ENCODE measurements at regions not wholly inside any gene's neighbourhood (a gene's known extent, or its start where the extent isn't known, plus 50 kb on each side); places are given as distances from the start of the nearest gene placed in this dataset.

- no peak for DNase-seq
- TF ChIP-seq POLR2A (IDR thresholded peaks at IDR 0.05) (no peak), CTCF (IDR thresholded peaks at IDR 0.05) (no peak)
- H3K36me3 ChIP-seq = no peaks in the 10 kb centered on the region
- no peak overlapping the region for H3K4me3 ChIP-seq
- no peak overlapping the region for H3K27ac ChIP-seq
- H3K4me1 ChIP-seq = no peaks in the 10 kb centered on the region
- H3K27me3 ChIP-seq = no peaks in the 10 kb centered on the region
- H3K9me3 ChIP-seq = no peaks in the 10 kb centered on the region
These were observed 215.6 kb upstream of the MAF start for GRCh38 chr16:79816081-79816497.

GRCh38 chr16:79815049-79815448, 214.5 kb upstream of the MAF start:
- Histone ChIP-seq H3K27me3 (no peaks in the 10 kb centered on the region), H3K4me3 (no peak overlapping the region), H3K27ac (no peak overlapping the region), H3K36me3 (no peaks in the 10 kb centered on the region), H3K4me1 (no peaks in the 10 kb centered on the region), H3K9me3 (no peaks in the 10 kb centered on the region)
- no peak for DNase-seq
- TF ChIP-seq POLR2A (IDR thresholded peaks at IDR 0.05) (no peak), CTCF (IDR thresholded peaks at IDR 0.05) (no peak)

GRCh38 chr16:79814124-79814523, 213.6 kb upstream of the MAF start:
- no peak overlapping the region for H3K27ac ChIP-seq
- TF ChIP-seq CTCF (IDR thresholded peaks at IDR 0.05) (no peak), POLR2A (IDR thresholded peaks at IDR 0.05) (no peak)
- no peaks in the 10 kb centered on the region for H3K27me3 ChIP-seq
- no peaks in the 10 kb centered on the region for H3K9me3 ChIP-seq
- H3K4me3 ChIP-seq = no peak overlapping the region
- H3K4me1 ChIP-seq = no peaks in the 10 kb centered on the region
- H3K36me3 ChIP-seq = no peaks in the 10 kb centered on the region
- no peak for DNase-seq

- Histone ChIP-seq H3K27me3 (no peaks in the 10 kb centered on the region), H3K4me1 (no peaks in the 10 kb centered on the region), H3K36me3 (no peaks in the 10 kb centered on the region), H3K27ac (no peak overlapping the region), H3K4me3 (no peak overlapping the region), H3K9me3 (no peaks in the 10 kb centered on the region)
- DNase-seq = no peak
- no peak for TF ChIP-seq POLR2A (IDR thresholded peaks at IDR 0.05)
- no peak for TF ChIP-seq CTCF (IDR thresholded peaks at IDR 0.05)
These were observed 211.0 kb upstream of the MAF start for GRCh38 chr16:79811541-79811940.

- Histone ChIP-seq H3K36me3 (no peaks in the 10 kb centered on the region), H3K4me3 (no peak overlapping the region), H3K4me1 (no peaks in the 10 kb centered on the region), H3K27me3 (no peaks in the 10 kb centered on the region), H3K9me3 (no peaks in the 10 kb centered on the region), H3K27ac (no peak overlapping the region)
- TF ChIP-seq CTCF (IDR thresholded peaks at IDR 0.05) (no peak), POLR2A (IDR thresholded peaks at IDR 0.05) (no peak)
- DNase-seq = no peak
These were observed 210.1 kb upstream of the MAF start for GRCh38 chr16:79810449-79811189.

GRCh38 chr16:79809376-79809775, 208.8 kb upstream of the MAF start:
- Histone ChIP-seq H3K4me3 (no peak overlapping the region), H3K9me3 (no peaks in the 10 kb centered on the region), H3K4me1 (no peaks in the 10 kb centered on the region), H3K36me3 (no peaks in the 10 kb centered on the region), H3K27me3 (no peaks in the 10 kb centered on the region), H3K27ac (no peak overlapping the region)
- TF ChIP-seq POLR2A (IDR thresholded peaks at IDR 0.05) (no peak), CTCF (IDR thresholded peaks at IDR 0.05) (no peak)
- no peak for DNase-seq

All from Peyer's patch (tissue), 4 donors.